Fibroblast of skin of right biceps (primary cell): ENCODE measurements at regions not wholly inside any gene's neighbourhood (a gene's known extent, or its start where the extent isn't known, plus 50 kb on each side); places are given as distances from the start of the nearest gene placed in this dataset.
A peak's percentile ranks its signal among the peaks of the same experiment; 100 is the strongest.

ENCODE experiments used
- DNase-seq: peaks from one replicate; pipeline ENCODE4 v3.0.0-alpha.2; 2013

DNA sequence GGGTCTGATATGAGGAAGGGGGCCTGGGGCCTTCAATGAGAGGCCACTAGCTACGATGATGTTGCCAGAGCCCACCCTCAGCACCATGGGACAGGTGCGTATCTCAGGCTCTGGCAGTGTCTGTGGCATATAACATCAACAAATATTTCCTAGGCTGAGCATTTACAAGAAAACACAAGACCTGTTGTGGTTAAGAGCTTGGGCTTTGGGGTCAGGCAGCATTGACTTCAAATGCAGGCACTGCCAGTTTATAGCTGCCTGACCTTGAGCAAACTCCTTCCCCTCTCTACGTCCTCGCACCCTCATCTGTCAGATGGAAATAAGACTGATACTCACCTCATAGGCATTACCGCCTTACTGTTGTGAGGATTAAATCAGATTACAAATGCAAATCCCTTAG, 156.0 kb downstream of the KATNAL1 start:
- no peak for DNase-seq

GRCh38 chr13:30149248-30149647, 158.1 kb downstream of the KATNAL1 start:
- DNase-seq = no peak

- no peak for DNase-seq
Measured at GRCh38 chr13:30148786-30149185, 158.6 kb downstream of the KATNAL1 start.

DNA sequence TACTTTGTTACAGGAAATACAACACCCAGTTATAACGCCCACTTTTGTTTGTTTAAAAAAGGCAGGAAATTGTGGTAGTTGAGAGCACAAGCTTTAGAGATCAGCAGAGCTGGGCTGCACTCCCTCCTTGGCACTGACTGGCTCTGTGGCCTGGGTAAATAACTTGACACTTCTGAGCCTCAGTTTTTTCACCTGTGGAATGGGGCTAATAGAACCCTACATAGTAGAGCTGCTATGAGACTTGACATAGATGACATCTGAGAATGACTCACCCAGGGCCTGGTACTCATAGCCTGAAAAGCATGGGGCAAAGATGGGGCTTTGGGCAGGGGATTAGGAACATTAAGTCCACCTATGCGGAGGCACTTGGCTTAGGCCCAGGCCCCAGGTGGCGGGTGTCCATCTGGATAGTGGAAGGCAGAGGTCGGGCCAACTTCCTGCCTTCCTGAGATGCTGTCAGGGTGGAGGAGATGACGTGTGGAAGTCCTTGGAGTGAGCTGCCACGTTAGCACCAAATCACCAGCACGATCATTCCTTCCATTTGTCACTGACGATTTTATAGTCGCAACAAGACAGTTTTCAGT, 159.1 kb downstream of the KATNAL1 start:
- no peak for DNase-seq

- DNase-seq = no peak
Measured at GRCh38 chr13:30147421-30147820, 159.9 kb downstream of the KATNAL1 start.

GRCh38 chr13:30147015-30147414, 160.3 kb downstream of the KATNAL1 start:
- DNase-seq = no peak

- no peak for DNase-seq
Measured at GRCh38 chr13:30145709-30146367, 161.5 kb downstream of the KATNAL1 start.

GRCh38 chr13:30143666-30144400, 163.5 kb downstream of the KATNAL1 start:
- peak; percentile 62 for DNase-seq

- DNase-seq = peak; percentile 97
Measured at GRCh38 chr13:30142486-30143211, 164.7 kb downstream of the KATNAL1 start.

DNA sequence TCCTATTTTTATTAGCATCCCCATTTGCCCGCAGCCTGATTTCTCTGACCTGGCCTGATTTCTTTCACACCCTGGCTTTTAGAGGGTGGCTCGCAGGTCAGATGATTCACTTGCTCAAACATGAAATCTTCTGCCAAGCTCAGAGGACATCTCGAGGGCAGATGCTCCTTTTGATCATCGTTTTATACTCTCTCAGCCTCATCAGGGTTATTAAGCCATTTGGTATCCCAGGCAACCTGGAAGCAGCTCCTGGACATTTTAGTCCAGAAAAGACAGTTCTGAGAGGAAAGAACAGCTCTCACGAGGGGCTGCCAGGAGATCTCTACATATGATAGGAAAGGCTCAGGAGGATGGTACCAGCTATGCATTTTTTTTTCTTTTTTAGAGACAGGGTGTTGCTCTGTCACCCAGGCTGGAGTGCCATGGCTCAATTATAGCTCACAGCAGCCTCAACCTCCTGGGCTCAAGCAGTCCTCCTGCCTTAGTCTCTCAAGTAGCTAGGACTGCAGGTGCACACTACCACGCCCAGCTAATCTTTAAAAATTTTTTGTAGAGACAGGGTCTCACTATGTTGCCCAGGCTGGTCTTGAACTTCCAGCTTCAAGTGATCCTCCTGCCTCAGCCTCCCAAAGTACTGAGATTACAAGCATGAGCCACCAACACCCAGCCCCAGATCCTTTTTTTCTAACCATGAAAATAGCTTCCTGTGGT, 165.4 kb downstream of the KATNAL1 start:
- no peak for DNase-seq

GRCh38 chr13:30140973-30141372, 166.4 kb downstream of the KATNAL1 start:
- no peak for DNase-seq

DNA sequence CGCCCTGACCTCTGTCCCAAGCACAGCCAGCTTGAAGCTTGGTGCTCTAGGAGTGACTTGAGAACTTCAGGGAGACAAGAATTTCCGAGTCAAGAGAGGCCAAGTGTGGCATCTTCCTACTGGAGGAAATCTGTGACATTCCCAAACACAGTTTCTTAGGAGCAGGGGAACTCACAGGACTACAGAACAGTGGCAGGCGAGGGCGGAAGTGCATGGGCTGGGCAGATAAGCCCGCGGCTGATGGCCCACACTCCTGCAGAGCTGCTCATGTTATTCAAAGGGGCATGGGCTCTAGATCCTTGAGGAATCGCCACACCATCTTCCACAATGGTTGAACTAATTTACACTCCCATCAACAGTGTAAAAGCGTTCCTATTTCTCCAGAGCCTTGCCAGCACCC, 168.8 kb downstream of the KATNAL1 start:
- DNase-seq = no peak

DNA sequence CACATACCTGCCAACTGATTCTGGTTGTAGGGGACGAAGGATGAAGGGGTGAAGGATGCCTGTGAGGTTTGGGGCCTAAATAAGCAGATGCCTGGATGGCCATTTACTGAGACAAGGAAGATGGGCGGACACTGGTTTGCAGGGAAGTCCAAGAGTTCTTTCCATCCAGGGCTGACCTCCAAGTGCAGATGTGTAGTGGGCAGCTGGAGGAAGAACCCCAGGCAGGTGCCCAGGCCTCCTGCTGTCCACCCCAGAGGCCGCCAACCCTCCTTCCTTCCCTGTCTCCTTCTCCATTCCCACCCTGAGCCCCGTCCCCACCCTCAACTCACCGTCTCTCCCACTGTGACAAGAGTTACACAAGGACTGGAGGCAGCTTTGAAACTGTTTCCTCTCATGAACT, 171.5 kb downstream of the KATNAL1 start:
- DNase-seq = no peak

DNA sequence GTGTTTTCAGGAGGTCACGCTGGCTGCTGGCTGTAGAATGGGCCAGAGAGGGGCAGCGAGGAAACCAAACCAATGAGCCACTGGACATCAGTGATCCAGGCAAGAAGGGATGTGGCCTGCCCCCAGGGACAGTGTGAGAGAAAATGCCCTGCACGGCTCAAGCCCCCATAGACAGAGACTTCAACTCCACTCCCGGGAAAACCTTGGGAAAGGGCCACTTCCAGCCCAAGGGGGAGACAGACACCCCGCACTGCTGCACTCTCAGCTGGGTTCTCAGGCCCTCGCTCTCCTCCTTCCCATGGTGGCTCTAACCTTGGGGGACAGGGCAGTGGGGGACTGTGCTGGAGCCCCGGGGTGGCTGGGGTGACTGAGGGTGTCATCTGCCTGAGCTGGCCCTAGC, 172.0 kb downstream of the KATNAL1 start:
- no peak for DNase-seq

DNA sequence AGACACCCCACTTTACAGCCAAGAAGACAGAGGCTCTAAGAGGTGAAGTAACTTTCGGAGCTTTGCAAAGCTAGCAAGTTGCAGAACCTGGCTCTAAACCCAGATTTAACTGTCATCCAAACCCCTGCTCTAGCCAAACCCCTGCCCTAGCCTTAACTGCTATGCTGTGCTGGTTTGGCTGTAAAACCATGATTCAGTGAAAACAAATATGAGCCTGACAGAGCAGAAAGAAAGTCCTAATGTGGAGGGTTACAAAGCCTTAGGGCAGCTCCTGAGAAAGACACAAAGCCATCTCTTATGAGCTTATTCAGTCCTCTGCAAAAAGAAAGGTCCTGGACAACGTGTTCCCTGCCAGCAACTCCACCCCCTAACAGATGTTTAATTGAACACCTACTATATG, 172.8 kb downstream of the KATNAL1 start:
- DNase-seq = no peak

DNA sequence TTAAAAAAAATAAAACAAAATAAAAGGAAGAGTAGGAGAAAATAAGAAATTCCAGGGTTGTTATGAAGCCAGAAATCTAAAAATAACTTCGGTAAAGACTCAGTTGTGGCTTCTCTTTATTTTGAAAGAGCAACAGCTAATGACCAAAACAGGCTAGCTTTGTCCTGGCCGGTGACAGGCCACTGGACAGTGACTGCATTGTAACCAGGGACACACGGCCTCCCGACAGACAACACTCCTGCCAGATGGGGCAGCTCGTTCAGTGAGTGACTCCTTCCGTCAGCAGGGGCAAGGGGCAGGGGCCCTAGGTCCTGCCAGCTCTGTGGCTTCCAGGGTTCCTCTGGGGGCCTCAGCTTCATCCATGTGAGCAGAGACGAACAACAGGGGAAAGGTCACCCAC, 173.4 kb downstream of the KATNAL1 start:
- DNase-seq = peak; percentile 18

GRCh38 chr13:30133554-30133912, 173.8 kb downstream of the KATNAL1 start:
- no peak for DNase-seq

DNA sequence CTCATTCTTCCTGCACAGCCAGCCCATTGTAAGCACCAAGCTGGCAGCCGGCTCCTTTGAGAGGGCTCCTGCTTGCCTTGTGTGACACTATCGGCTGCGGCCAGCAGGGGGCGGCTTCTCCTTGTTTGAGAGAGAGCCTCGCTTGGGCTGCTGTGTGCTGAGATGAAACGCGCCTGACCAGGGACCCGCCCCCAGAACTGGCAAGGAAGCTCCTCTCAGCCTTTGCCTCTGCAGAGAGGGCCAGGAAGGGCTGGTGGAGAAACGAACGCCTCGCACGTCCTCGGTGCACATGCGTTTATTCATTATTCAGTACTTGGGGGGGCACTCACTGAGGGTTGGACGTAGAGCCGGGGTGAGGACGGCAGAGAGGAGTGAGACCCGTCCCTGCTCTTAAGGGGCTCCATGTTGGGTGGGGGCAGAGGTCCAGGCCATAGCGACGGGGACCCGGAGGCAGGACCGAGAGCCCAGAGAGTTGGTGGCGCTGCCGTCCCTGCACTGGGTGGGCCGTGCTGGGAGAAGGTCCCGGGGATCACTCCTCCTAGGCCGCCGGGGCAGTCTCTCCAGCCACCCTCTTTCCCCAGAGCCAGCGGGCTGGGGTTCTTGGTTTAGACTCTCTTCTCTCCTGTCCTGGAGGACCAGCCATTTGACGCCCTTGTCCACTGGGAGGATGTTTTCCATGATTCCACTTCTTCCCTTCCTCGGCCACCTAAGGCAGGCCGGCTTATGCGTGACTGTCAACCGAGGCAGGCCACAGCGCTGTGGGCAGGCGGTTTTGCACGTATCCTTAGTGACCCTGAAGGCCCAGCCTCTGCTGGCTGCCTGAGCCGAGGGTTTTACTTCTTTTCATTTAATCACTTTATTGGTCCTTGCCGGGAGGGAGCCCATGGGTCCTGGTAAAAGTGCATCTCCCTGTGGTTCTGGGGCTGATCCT, 174.5 kb downstream of the KATNAL1 start:
- DNase-seq = peak; percentile 91

- no peak for DNase-seq
Measured at GRCh38 chr13:30129411-30129810, 177.9 kb downstream of the KATNAL1 start.

DNA sequence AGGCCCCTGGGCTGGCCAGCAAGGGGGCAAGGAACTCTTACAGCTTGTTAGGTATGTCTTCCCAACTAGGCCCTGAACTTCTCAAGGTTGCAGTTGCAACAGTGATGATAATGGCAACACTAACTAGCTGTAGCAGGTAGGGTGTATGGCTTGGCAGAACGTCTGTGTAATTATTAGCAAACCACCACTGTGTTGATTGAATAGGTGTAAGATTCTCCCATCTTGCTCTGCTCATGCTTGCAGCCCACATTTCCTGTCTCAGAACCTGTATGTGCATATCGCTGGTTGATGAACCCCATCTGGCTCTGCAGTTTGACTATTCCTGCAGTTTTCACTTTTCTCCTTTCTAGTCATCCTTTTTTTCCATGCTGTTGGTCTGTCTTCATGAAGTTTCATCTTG, 178.8 kb downstream of the KATNAL1 start:
- DNase-seq = no peak

- DNase-seq = no peak
Measured at GRCh38 chr13:30128095-30128494, 179.3 kb downstream of the KATNAL1 start.

DNA sequence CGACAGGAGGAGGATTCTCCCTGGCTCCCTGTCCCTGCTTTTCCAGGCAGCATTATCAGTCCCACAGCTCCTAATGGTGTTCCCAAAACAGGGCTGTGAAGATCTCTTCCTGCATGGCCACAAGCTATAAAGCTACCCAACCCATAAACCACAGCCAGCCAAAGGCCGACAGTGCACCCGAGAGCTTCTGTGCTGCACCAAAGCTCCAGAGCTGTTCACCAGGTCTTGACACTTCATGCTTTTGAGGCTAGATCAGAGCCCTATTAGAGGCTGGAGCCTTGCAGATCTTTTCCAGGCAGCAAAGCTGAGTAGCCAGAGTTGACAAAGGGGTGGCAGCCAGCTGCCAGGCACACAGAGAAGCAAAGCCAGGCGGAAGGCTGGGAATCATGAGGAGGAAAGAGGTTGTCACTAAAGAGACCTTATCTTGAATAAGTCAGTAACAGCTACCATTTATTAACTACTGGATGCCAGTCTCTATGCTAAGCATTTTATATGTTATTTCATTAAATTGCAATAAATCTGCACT, 180.4 kb downstream of the KATNAL1 start:
- no peak for DNase-seq
